GM23338 (cell line): ENCODE measurements at regions not wholly inside any gene's neighbourhood (a gene's known extent, or its start where the extent isn't known, plus 50 kb on each side); places are given as distances from the start of the nearest gene placed in this dataset.

Source experiments
- ATAC-seq: fragments of 200-7000 bp; cut with Tn5 transposase; 3 replicates; pipeline ENCODE4 v1.9.1; 2020
- DNase-seq: peaks from one replicate; pipeline ENCODE4 v3.0.0-alpha.2; 2015; ENCODE audit warnings: low spot score
- H2AFZ ChIP-seq: fragments of 200-600 bp; sonication (generic); 2 replicates; pipeline ENCODE4 v1.8.0; 2016; ENCODE audit warnings: antibody characterized with exemption, mild to moderate bottlenecking, moderate library complexity
- H3F3A ChIP-seq: fragments of 200-600 bp; sonication (generic); replicated peaks from 2 replicates; pipeline ENCODE4 v1.8.0; 2017; ENCODE audit warnings: antibody characterized with exemption, mixed run types, low read depth
- H3K27ac ChIP-seq: fragments of 200-600 bp; sonication (generic); 2 replicates; pipeline ENCODE4 v1.6.1; 2016; ENCODE audit warnings: low read depth
- H3K27me3 ChIP-seq: fragments of 200-600 bp; sonication (generic); 2 replicates; pipeline ENCODE4 v1.8.0; 2016; ENCODE audit warnings: mild to moderate bottlenecking, mixed run types, moderate library complexity; ENCODE audit not compliant: insufficient read depth
- H3K36me3 ChIP-seq: fragments of 200-600 bp; sonication (generic); 2 replicates; pipeline ENCODE4 v1.8.0; 2016; ENCODE audit warnings: mild to moderate bottlenecking; ENCODE audit not compliant: insufficient read depth
- H3K4me1 ChIP-seq: fragments of 200-600 bp; sonication (generic); 2 replicates; pipeline ENCODE4 v1.8.0; 2016; ENCODE audit warnings: mild to moderate bottlenecking, moderate library complexity; ENCODE audit not compliant: insufficient read depth
- H3K4me2 ChIP-seq: fragments of 200-600 bp; sonication (generic); 2 replicates; pipeline ENCODE4 v1.7.1; 2017; ENCODE audit warnings: mixed run types
- H3K4me3 ChIP-seq: fragments of 200-600 bp; sonication (generic); 2 replicates; pipeline ENCODE4 v1.6.1; 2016; ENCODE audit warnings: mixed run types
- H3K79me2 ChIP-seq: fragments of 200-600 bp; sonication (generic); replicated peaks from 2 replicates; pipeline ENCODE4 v1.8.0; 2017; ENCODE audit warnings: mild to moderate bottlenecking; ENCODE audit not compliant: insufficient read depth
- H3K9me2 ChIP-seq: fragments of 200-600 bp; sonication (generic); 2 replicates; pipeline ENCODE4 v1.8.0; 2017; ENCODE audit not compliant: insufficient read depth
- H4K20me1 ChIP-seq: fragments of 200-600 bp; sonication (generic); replicated peaks from 2 replicates; pipeline ENCODE4 v1.8.0; 2017; ENCODE audit warnings: mild to moderate bottlenecking; ENCODE audit not compliant: insufficient read depth
- H3K27ac Mint-ChIP-seq: 2 replicates; pipeline ENCODE4 v1.8.0; 2020; ENCODE audit warnings: inconsistent platforms, mild to moderate bottlenecking, moderate library complexity, mixed read lengths
- H3K27me3 Mint-ChIP-seq: 3 replicates; pipeline ENCODE4 v1.8.0; 2022; ENCODE audit warnings: low read depth, mild to moderate bottlenecking, moderate library complexity, mixed read lengths, inconsistent platforms; ENCODE audit not compliant: insufficient read depth, poor library complexity
- H3K36me3 Mint-ChIP-seq: 3 replicates; pipeline ENCODE4 v1.8.0; 2021; ENCODE audit warnings: low read depth, mild to moderate bottlenecking, inconsistent platforms, moderate library complexity, mixed read lengths
- H3K4me1 Mint-ChIP-seq: 3 replicates; pipeline ENCODE4 v1.8.0; 2020; ENCODE audit warnings: mild to moderate bottlenecking, inconsistent platforms, mixed read lengths
- H3K4me3 Mint-ChIP-seq: 3 replicates; pipeline ENCODE4 v1.8.0; 2021; ENCODE audit warnings: moderate library complexity, mild to moderate bottlenecking, inconsistent platforms, mixed read lengths
- H3K9me3 Mint-ChIP-seq: 3 replicates; pipeline ENCODE4 v1.8.0; 2020; ENCODE audit warnings: moderate library complexity, mild to moderate bottlenecking, inconsistent platforms, mixed read lengths
- CREB1 ChIP-seq: fragments of 250-450 bp; sonication (Bioruptor Pico); IDR thresholded peaks from 2 replicates; pipeline ENCODE4 v1.5.0; 2020; ENCODE audit warnings: low read depth, mild to moderate bottlenecking, moderate library complexity
- CTCF ChIP-seq, 2 experiments: fragments of 200-600 bp in 1 of 2; sonication (generic) in 1 of 2; conservative IDR thresholded peaks; 2 replicates each; pipeline versions ENCODE4 v1.5.1 to v1.6.1; 2016 to 2017; ENCODE audit warnings: antibody characterized with exemption in 2 of 2, low read depth in 2 of 2, mild to moderate bottlenecking in 2 of 2, moderate library complexity in 1 of 2
- EZH2 ChIP-seq: fragments of 200-600 bp; sonication (generic); IDR thresholded peaks from one replicate; pipeline ENCODE4 v1.8.0; 2017; ENCODE audit warnings: antibody characterized with exemption, mild to moderate bottlenecking, low read depth; ENCODE audit not compliant: unreplicated experiment
- JUNB ChIP-seq: IDR thresholded peaks from one replicate; pipeline ENCODE4 v1.6.1; 2016; ENCODE audit warnings: antibody characterized with exemption; ENCODE audit not compliant: unreplicated experiment
- POLR2AphosphoS5 ChIP-seq: IDR thresholded peaks from 2 replicates; pipeline ENCODE4 v1.6.1; 2016; ENCODE audit warnings: antibody characterized with exemption, low read depth
- REST ChIP-seq: IDR thresholded peaks from one replicate; pipeline ENCODE4 v1.6.1; 2018; ENCODE audit warnings: antibody characterized with exemption; ENCODE audit not compliant: unreplicated experiment
- ZNF331 ChIP-seq: fragments of 250-450 bp; sonication (Bioruptor Pico); IDR thresholded peaks from 2 replicates; pipeline ENCODE4 v1.5.0; 2020; ENCODE audit warnings: low read depth, mild to moderate bottlenecking, moderate library complexity
- ZNF462 ChIP-seq: fragments of 250-450 bp; sonication (Bioruptor Pico); IDR thresholded peaks from 2 replicates; pipeline ENCODE4 v1.5.0; 2020; ENCODE audit warnings: mild to moderate bottlenecking, moderate library complexity
- TF ChIP-seq, protein P1 (sequence below): IDR thresholded peaks from 2 replicates; pipeline ENCODE4 v1.6.1; 2016; ENCODE audit warnings: antibody characterized with exemption

- no peak overlapping the region for H3K27ac ChIP-seq
- no peaks in the 10 kb centered on the region for H4K20me1 ChIP-seq
- H3K27me3 Mint-ChIP-seq, result peaks cover 2% of the 10 kb centered on the region
- H3F3A ChIP-seq, result no peaks in the 10 kb centered on the region
- H3K4me1 Mint-ChIP-seq, result peaks cover 82% of the 10 kb centered on the region
- no peaks in the 10 kb centered on the region for H3K27me3 ChIP-seq
- H3K4me3 ChIP-seq, result no peak overlapping the region
- H3K4me3 Mint-ChIP-seq, result no peak overlapping the region
- no peak for DNase-seq
- no peaks in the 10 kb centered on the region for H3K9me3 Mint-ChIP-seq
- TF ChIP-seq ZNF331 (CRISPR knock-in tag), result no peak
- no peak for TF ChIP-seq REST
- TF ChIP-seq CREB1, result no peak
- no peak for TF ChIP-seq EZH2
- TF ChIP-seq JUNB, result no peak
- no peak for TF ChIP-seq ZNF462 (CRISPR knock-in tag)
- TF ChIP-seq, protein P1, sequence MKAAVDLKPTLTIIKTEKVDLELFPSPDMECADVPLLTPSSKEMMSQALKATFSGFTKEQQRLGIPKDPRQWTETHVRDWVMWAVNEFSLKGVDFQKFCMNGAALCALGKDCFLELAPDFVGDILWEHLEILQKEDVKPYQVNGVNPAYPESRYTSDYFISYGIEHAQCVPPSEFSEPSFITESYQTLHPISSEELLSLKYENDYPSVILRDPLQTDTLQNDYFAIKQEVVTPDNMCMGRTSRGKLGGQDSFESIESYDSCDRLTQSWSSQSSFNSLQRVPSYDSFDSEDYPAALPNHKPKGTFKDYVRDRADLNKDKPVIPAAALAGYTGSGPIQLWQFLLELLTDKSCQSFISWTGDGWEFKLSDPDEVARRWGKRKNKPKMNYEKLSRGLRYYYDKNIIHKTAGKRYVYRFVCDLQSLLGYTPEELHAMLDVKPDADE, result no peak
- TF ChIP-seq POLR2AphosphoS5, result no peak
- no peak for TF ChIP-seq CTCF (conservative IDR thresholded peaks at IDR 0.05; ENCODE audit: low read depth in 2 of 2)
- no peak for ATAC-seq
- H3K36me3 ChIP-seq, result no peaks in the 10 kb centered on the region
- H3K9me2 ChIP-seq, result no peaks in the 10 kb centered on the region
- H3K27ac Mint-ChIP-seq, result peak overlapping the region; percentile 32; the same call in 1 of the 2 replicates
- no peaks in the 10 kb centered on the region for H3K79me2 ChIP-seq
- H3K36me3 Mint-ChIP-seq, result no peaks in the 10 kb centered on the region
- no peak overlapping the region for H3K4me2 ChIP-seq
- no peak overlapping the region for H2AFZ ChIP-seq
- peaks cover 71% of the 10 kb centered on the region for H3K4me1 ChIP-seq
Observed at GRCh38 chr13:99867535-99868257, 103.9 kb downstream of the ZIC5 start.
